Endothelial cell of umbilical vein (primary cell): ENCODE measurements at regions not wholly inside any gene's neighbourhood (a gene's known extent, or its start where the extent isn't known, plus 50 kb on each side); places are given as distances from the start of the nearest gene placed in this dataset.

ENCODE experiments used
- BruUV-seq: library from RNA; stranded (reverse); fragments of 400-500 nt; replicated peaks from 2 replicates; lab custom pipeline; 2021; lab: Mats Ljungman, UMichigan
- CTCF ChIA-PET: fragments of 300-600, 350-600 bp; sonication (Branson Sonifier 250); formaldehyde crosslinking; loops from one replicate; lab custom pipeline; 2021; ENCODE audit warnings: antibody characterized with exemption, inconsistent platforms; lab: Charles Lee
- POLR2A ChIA-PET: fragments of 300-600, 350-600 bp; sonication (Branson Sonifier 250); formaldehyde crosslinking; loops from one replicate; lab custom pipeline; 2021; ENCODE audit warnings: antibody characterized with exemption, inconsistent platforms; lab: Charles Lee
- DNase-seq: peaks from one replicate; pipeline ENCODE4 v3.0.0-alpha.2; 2011; ENCODE audit warnings: low read depth, low spot score
- FAIRE-seq: peaks from 2 replicates; lab custom pipeline; 2011; peaks lifted over from hg19 to GRCh38; lab: Jason Lieb, UNC
- H2AFZ ChIP-seq: 2 replicates; pipeline ENCODE4 v1.6.0; 2012; ENCODE audit warnings: low read depth, low read length, control low read depth, inconsistent platforms
- H3K27ac ChIP-seq: 2 replicates; pipeline ENCODE4 v1.5.1; 2011; ENCODE audit warnings: low read depth, mild to moderate bottlenecking, control low read depth, low read length, moderate library complexity; ENCODE audit not compliant: insufficient read depth
- H3K27me3 ChIP-seq, 2 experiments: 2 replicates each; pipeline versions ENCODE4 v1.6.0 to v1.6.1; 2011; ENCODE audit warnings: low read length in 2 of 2, mixed read lengths in 1 of 2; ENCODE audit not compliant: control insufficient read depth in 2 of 2, insufficient read depth in 2 of 2
- H3K36me3 ChIP-seq, 2 experiments: 2 replicates in 1 of 2; 3 replicates in 1 of 2; pipeline ENCODE4 v1.5.1; 2011; ENCODE audit warnings: low read length in 2 of 2, mild to moderate bottlenecking in 1 of 2, moderate library complexity in 1 of 2; ENCODE audit not compliant: control insufficient read depth in 2 of 2, insufficient read depth in 2 of 2; ENCODE audit errors: extremely low read depth in 1 of 2
- H3K4me1 ChIP-seq: 3 replicates; pipeline ENCODE4 v1.5.1; 2011; ENCODE audit warnings: mild to moderate bottlenecking, low read length; ENCODE audit not compliant: control insufficient read depth, insufficient read depth; ENCODE audit errors: extremely low read depth
- H3K4me2 ChIP-seq: 2 replicates; pipeline ENCODE4 v1.6.1; 2011; ENCODE audit warnings: low read length, control low read depth, mixed read lengths; ENCODE audit not compliant: insufficient read depth
- H3K4me3 ChIP-seq, 3 experiments: fragments of 200-600 bp in 1 of 3; sonication (generic), shearing (Covaris generic) in 1 of 3; replicated peaks in 1 of 3; 2 replicates each; pipeline ENCODE4 v1.5.1; 2011 to 2016; ENCODE audit warnings: control low read depth in 3 of 3, low read length in 3 of 3, mild to moderate bottlenecking in 2 of 3, inconsistent platforms in 1 of 3, low read depth in 1 of 3, moderate library complexity in 1 of 3; ENCODE audit not compliant: insufficient read depth in 1 of 3
- H3K79me2 ChIP-seq: 2 replicates; pipeline ENCODE4 v1.6.0; 2012; ENCODE audit warnings: low read length, inconsistent platforms; ENCODE audit not compliant: control insufficient read depth, insufficient read depth
- H3K9ac ChIP-seq: replicated peaks from 2 replicates; pipeline ENCODE3; 2011; ENCODE audit warnings: low read length, control low read depth; ENCODE audit not compliant: insufficient read depth; ENCODE audit errors: extremely low read depth
- H3K9me1 ChIP-seq: replicated peaks from 3 replicates; pipeline ENCODE4 v1.6.0; 2011; ENCODE audit warnings: mild to moderate bottlenecking, low read length; ENCODE audit not compliant: control insufficient read depth, insufficient read depth; ENCODE audit errors: extremely low read depth
- H3K9me3 ChIP-seq: replicated peaks from 2 replicates; pipeline ENCODE4 v1.5.1; 2012; ENCODE audit warnings: low read length, inconsistent platforms; ENCODE audit not compliant: control insufficient read depth, insufficient read depth
- H4K20me1 ChIP-seq: replicated peaks from 2 replicates; pipeline ENCODE3; 2011; ENCODE audit warnings: mild to moderate bottlenecking, low read length; ENCODE audit not compliant: control insufficient read depth, insufficient read depth; ENCODE audit errors: extremely low read depth
- CTCF ChIP-seq, 2 donors: IDR thresholded peaks; 1 replicate in 1 of 2; 2 replicates in 1 of 2; pipeline ENCODE4 v1.5.1; 2011; ENCODE audit warnings: low read length in 2 of 2, mild to moderate bottlenecking in 2 of 2, moderate library complexity in 2 of 2, control low read depth in 1 of 2, inconsistent platforms in 1 of 2, low read depth in 1 of 2; ENCODE audit not compliant: insufficient read depth in 1 of 2; ENCODE audit errors: extremely low read depth in 1 of 2
- EZH2 ChIP-seq: IDR thresholded peaks from 2 replicates; pipeline ENCODE4 v1.6.1; 2012; ENCODE audit warnings: borderline replicate concordance, low read depth, mild to moderate bottlenecking, moderate library complexity, low read length, inconsistent platforms; ENCODE audit not compliant: severe bottlenecking
- FOS ChIP-seq: IDR thresholded peaks from 2 replicates; pipeline ENCODE4 v1.6.1; 2011; ENCODE audit warnings: mild to moderate bottlenecking, low read length, moderate library complexity, borderline replicate concordance; ENCODE audit not compliant: insufficient read depth
- GATA2 ChIP-seq: IDR thresholded peaks from 2 replicates; pipeline ENCODE4 v1.7.0; 2011; ENCODE audit warnings: low read depth, mild to moderate bottlenecking, moderate library complexity, mixed read lengths, low read length; ENCODE audit not compliant: insufficient read length, insufficient read depth
- JUN ChIP-seq: IDR thresholded peaks from 2 replicates; pipeline ENCODE4 v1.6.1; 2011; ENCODE audit warnings: borderline replicate concordance, low read depth; ENCODE audit not compliant: insufficient read length, insufficient read depth
- MAX ChIP-seq: IDR thresholded peaks from 2 replicates; pipeline ENCODE4 v1.6.1; 2011; ENCODE audit not compliant: insufficient read depth, insufficient read length
- MYC ChIP-seq: IDR thresholded peaks from one replicate; pipeline ENCODE4 v1.6.1; 2011; ENCODE audit warnings: mild to moderate bottlenecking, low read depth, low read length
- POLR2A ChIP-seq: IDR thresholded peaks from 2 replicates; pipeline ENCODE4 v1.6.1; 2012; ENCODE audit warnings: low read depth, mild to moderate bottlenecking, control low read depth, low read length
- POLR2AphosphoS5 ChIP-seq: IDR thresholded peaks from 2 replicates; pipeline ENCODE4 v1.6.1; 2012; ENCODE audit warnings: low read depth, mild to moderate bottlenecking, control low read depth, low read length, moderate library complexity; ENCODE audit not compliant: insufficient read depth
- dilution Hi-C: fragments of 300-500 bp; cut with MboI; formaldehyde crosslinking; loops from one replicate; pipeline ENCODE4 v1.15.0; 2019; ENCODE audit warnings: low sequenced_read_pairs; ENCODE audit not compliant: extremely low pct_ligation_motif_present
- intact Hi-C: fragments of 100-400 bp; cut with micrococcal nuclease; formaldehyde crosslinking; loops from one replicate; pipeline ENCODE4 v1.10.0; 2022

GRCh38 chr14:100408350-100409002 lies 85.3 kb downstream of the SLC25A47 start:
- intact Hi-C loops (no loop called here), dilution Hi-C loops (loop anchor here (25.0 kb wide), 1 partner anchor 254 kb away; no protein-coding TSS in a partner anchor)
- Histone ChIP-seq H3K36me3 (no peaks in the 10 kb centered on the region), H3K27ac (no peak overlapping the region), H3K9me3 (no peaks in the 10 kb centered on the region), H3K27me3 (no peaks in the 10 kb centered on the region), H3K4me1 (no peaks in the 10 kb centered on the region), H4K20me1 (no peaks in the 10 kb centered on the region), H3K4me3 (no peak overlapping the region), H2AFZ (no peak overlapping the region), H3K9ac (no peak overlapping the region), H3K4me2 (no peak overlapping the region), H3K79me2 (no peaks in the 10 kb centered on the region), H3K9me1 (no peaks in the 10 kb centered on the region)
- CTCF ChIA-PET: interaction anchor here (1.7 to 5.8 kb wide), 2 partner anchors 24 to 245 kb away, joined by 7 to 32 read pairs; no protein-coding TSS in a partner anchor
- FAIRE-seq: no peak
- POLR2A ChIA-PET: no interaction called here
- no peak for DNase-seq
- no peak for TF ChIP-seq POLR2A
- TF ChIP-seq EZH2: no peak
- no peak for TF ChIP-seq POLR2AphosphoS5
- no peak for TF ChIP-seq FOS
- no peak for TF ChIP-seq MAX
- TF ChIP-seq CTCF (IDR thresholded peaks at IDR 0.05; ENCODE audit: extremely low read depth in 1 of 2, insufficient read depth in 1 of 2, low read depth in 1 of 2, low read length in 2 of 2): no peak
- no peak for TF ChIP-seq GATA2
- no peak for TF ChIP-seq JUN
- no peak for TF ChIP-seq MYC
- BruUV-seq: no TSS peak
